Keratinocyte (primary cell): ENCODE measurements at regions not wholly inside any gene's neighbourhood (a gene's known extent, or its start where the extent isn't known, plus 50 kb on each side); places are given as distances from the start of the nearest gene placed in this dataset.

Experiments
- CTCF ChIP-seq, 3 experiments: IDR thresholded peaks in 1 of 3; conservative IDR thresholded peaks in 1 of 3; optimal IDR thresholded peaks in 1 of 3; 2 replicates in 2 of 3; 3 replicates in 1 of 3; pipeline versions ENCODE3 to v1.5.1; 2011; ENCODE audit warnings: low read length in 3 of 3, mild to moderate bottlenecking in 3 of 3, moderate library complexity in 2 of 3, control low read depth in 1 of 3, inconsistent platforms in 1 of 3; ENCODE audit not compliant: insufficient read depth in 2 of 3; ENCODE audit errors: extremely low read depth in 1 of 3
- EZH2 ChIP-seq: IDR thresholded peaks from one replicate; pipeline ENCODE4 v1.6.1; 2012; ENCODE audit warnings: inconsistent platforms, mild to moderate bottlenecking, low read length, moderate library complexity

- TF ChIP-seq EZH2 (no peak), CTCF (optimal IDR thresholded peaks at IDR 0.05 in 1 of 3, IDR thresholded peaks at IDR 0.05 in 1 of 3, conservative IDR thresholded peaks at IDR 0.05 in 1 of 3; ENCODE audit: extremely low read depth in 1 of 3, insufficient read depth in 2 of 3, low read length in 3 of 3) (no peak)
Measured at GRCh38 chr5:155884041-155884440, 442.9 kb upstream of the SGCD start.
